ENCODE measurements at regions not wholly inside any gene's neighbourhood (a gene's known extent, or its start where the extent isn't known, plus 50 kb on each side); places are given as distances from the start of the nearest gene placed in this dataset.
A peak's percentile ranks its signal among the peaks of the same experiment; 100 is the strongest.

- Histone ChIP-seq H3K4me3 (no peak overlapping the region), H3K4me1 (ENCODE audit: control insufficient read depth in 5 of 5, insufficient read depth in 5 of 5, low read length in 5 of 5) (peaks cover 0 to 21% (median 0%) of the 10 kb centered on the region in 5 donors), H3K27ac (ENCODE audit: low read depth in 1 of 2, low read length in 1 of 2) (no peak overlapping the region), H3K9ac (ENCODE audit: insufficient read depth in 1 of 2, low read length in 2 of 2) (no peak overlapping the region), H3K9me3 (ENCODE audit: control insufficient read depth in 4 of 4, insufficient read depth in 3 of 4, low read length in 3 of 4) (peaks cover 0 to 2% (median 0%) of the 10 kb centered on the region in 4 donors), H3K36me3 (ENCODE audit: control insufficient read depth in 4 of 4, insufficient read depth in 4 of 4, low read length in 4 of 4) (no peaks in the 10 kb centered on the region), H3K27me3 (ENCODE audit: control insufficient read depth in 3 of 3, insufficient read depth in 3 of 3, low read length in 2 of 3) (no peaks in the 10 kb centered on the region)
- 44 to 52% methylated on average over 6 of the region's 6 CpGs for WGBS, 2 donors
- TF ChIP-seq CTCF (IDR thresholded peaks at IDR 0.05; ENCODE audit: control extremely low read depth, extremely low read depth) = no peak
- DNase-seq (peak; percentile 13 to 56 (median 54)), ATAC-seq (ENCODE audit: insufficient read depth, low FRiP score) (no peak)
Observed at GRCh38 chr14:85040046-85040685, 489.8 kb upstream of the FLRT2 start.

GRCh38 chr14:85041618-85042017 is 488.3 kb upstream of the FLRT2 start:
- Histone ChIP-seq H3K4me1 (ENCODE audit: control insufficient read depth in 5 of 5, insufficient read depth in 5 of 5, low read length in 5 of 5) (peaks cover 0 to 21% (median 0%) of the 10 kb centered on the region in 5 donors), H3K9ac (ENCODE audit: insufficient read depth in 1 of 2, low read length in 2 of 2) (no peak overlapping the region), H3K36me3 (ENCODE audit: control insufficient read depth in 4 of 4, insufficient read depth in 4 of 4, low read length in 4 of 4) (no peaks in the 10 kb centered on the region), H3K4me3 (no peak overlapping the region), H3K27me3 (ENCODE audit: control insufficient read depth in 3 of 3, insufficient read depth in 3 of 3, low read length in 2 of 3) (no peaks in the 10 kb centered on the region), H3K9me3 (ENCODE audit: control insufficient read depth in 4 of 4, insufficient read depth in 3 of 4, low read length in 3 of 4) (peaks cover 0 to 2% (median 0%) of the 10 kb centered on the region in 4 donors), H3K27ac (ENCODE audit: low read depth in 1 of 2, low read length in 1 of 2) (no peak overlapping the region)
- DNase-seq = no peak
- no peak for TF ChIP-seq CTCF (IDR thresholded peaks at IDR 0.05; ENCODE audit: control extremely low read depth, extremely low read depth)
- ATAC-seq (ENCODE audit: insufficient read depth, low FRiP score) = no peak

GRCh38 chr14:85042301-85042700 is 487.6 kb upstream of the FLRT2 start:
- no peaks in the 10 kb centered on the region for H3K27me3 ChIP-seq (ENCODE audit: control insufficient read depth in 3 of 3, insufficient read depth in 3 of 3, low read length in 2 of 3)
- peaks cover 0 to 21% (median 0%) of the 10 kb centered on the region in 5 donors for H3K4me1 ChIP-seq (ENCODE audit: control insufficient read depth in 5 of 5, insufficient read depth in 5 of 5, low read length in 5 of 5)
- H3K4me3 ChIP-seq = no peak overlapping the region
- no peaks in the 10 kb centered on the region for H3K36me3 ChIP-seq (ENCODE audit: control insufficient read depth in 4 of 4, insufficient read depth in 4 of 4, low read length in 4 of 4)
- no peak for TF ChIP-seq CTCF (IDR thresholded peaks at IDR 0.05; ENCODE audit: control extremely low read depth, extremely low read depth)
- DNase-seq (no peak), ATAC-seq (ENCODE audit: insufficient read depth, low FRiP score) (no peak)
- H3K27ac ChIP-seq (ENCODE audit: low read depth in 1 of 2, low read length in 1 of 2) = no peak overlapping the region
- 95 to 97% methylated on average over 1 of the region's 1 CpG for WGBS, 2 donors
- no peaks in the 10 kb centered on the region for H3K9me3 ChIP-seq (ENCODE audit: control insufficient read depth in 4 of 4, insufficient read depth in 3 of 4, low read length in 3 of 4)
- no peak overlapping the region for H3K9ac ChIP-seq (ENCODE audit: insufficient read depth in 1 of 2, low read length in 2 of 2)

GRCh38 chr14:85050180-85050579 is 479.8 kb upstream of the FLRT2 start:
- ATAC-seq (ENCODE audit: insufficient read depth, low FRiP score) (no peak), DNase-seq (no peak)
- Histone ChIP-seq H3K4me1 (ENCODE audit: control insufficient read depth in 5 of 5, insufficient read depth in 5 of 5, low read length in 5 of 5) (no peaks in the 10 kb centered on the region), H3K27ac (ENCODE audit: low read depth in 1 of 2, low read length in 1 of 2) (no peak overlapping the region), H3K9ac (ENCODE audit: insufficient read depth in 1 of 2, low read length in 2 of 2) (no peak overlapping the region), H3K4me3 (no peak overlapping the region), H3K27me3 (ENCODE audit: control insufficient read depth in 3 of 3, insufficient read depth in 3 of 3, low read length in 2 of 3) (no peaks in the 10 kb centered on the region), H3K9me3 (ENCODE audit: control insufficient read depth in 4 of 4, insufficient read depth in 3 of 4, low read length in 3 of 4) (peaks cover 0 to 7% (median 3%) of the 10 kb centered on the region in 4 donors), H3K36me3 (ENCODE audit: control insufficient read depth in 4 of 4, insufficient read depth in 4 of 4, low read length in 4 of 4) (no peaks in the 10 kb centered on the region)
- TF ChIP-seq CTCF (IDR thresholded peaks at IDR 0.05; ENCODE audit: control extremely low read depth, extremely low read depth) = no peak
- 82 to 88% methylated on average over 1 of the region's 1 CpG for WGBS, 2 donors
